ENCODE measurements at regions not wholly inside any gene's neighbourhood (a gene's known extent, or its start where the extent isn't known, plus 50 kb on each side); places are given as distances from the start of the nearest gene placed in this dataset.

- no peak for DNase-seq
Measured at GRCh38 chr3:11089931-11090330, 64.4 kb upstream of the HRH1 start.

- DNase-seq: no peak
Measured at GRCh38 chr3:11090551-11090950, 63.7 kb upstream of the HRH1 start.

- no peak for DNase-seq
Measured at GRCh38 chr3:11091088-11091590, 63.2 kb upstream of the HRH1 start.

GRCh38 chr3:11091791-11092190 is 62.5 kb upstream of the HRH1 start:
- DNase-seq: no peak

- no peak for DNase-seq
Measured at GRCh38 chr3:11093823-11094340, 60.4 kb upstream of the HRH1 start.

- DNase-seq: no peak
Measured at GRCh38 chr3:11095932-11096265, 58.4 kb upstream of the HRH1 start.

- DNase-seq: peak; percentile 64 to 70
Measured at GRCh38 chr3:11096266-11097139, 57.8 kb upstream of the HRH1 start.

- no peak for DNase-seq
Measured at GRCh38 chr3:11099306-11099705, 55.0 kb upstream of the HRH1 start.
